Occipital lobe (tissue), 1 donor: ENCODE measurements at regions not wholly inside any gene's neighbourhood (a gene's known extent, or its start where the extent isn't known, plus 50 kb on each side); places are given as distances from the start of the nearest gene placed in this dataset.
"Not testable (repeated sequence)": the region's sequence is repeated elsewhere in the genome, so short reads cannot be mapped to it uniquely, and the experiment has no call there.

ENCODE experiments used
- DNase-seq: peaks from one replicate; lab custom pipeline; 2025; lab: John Stamatoyannopoulos, UW

DNA sequence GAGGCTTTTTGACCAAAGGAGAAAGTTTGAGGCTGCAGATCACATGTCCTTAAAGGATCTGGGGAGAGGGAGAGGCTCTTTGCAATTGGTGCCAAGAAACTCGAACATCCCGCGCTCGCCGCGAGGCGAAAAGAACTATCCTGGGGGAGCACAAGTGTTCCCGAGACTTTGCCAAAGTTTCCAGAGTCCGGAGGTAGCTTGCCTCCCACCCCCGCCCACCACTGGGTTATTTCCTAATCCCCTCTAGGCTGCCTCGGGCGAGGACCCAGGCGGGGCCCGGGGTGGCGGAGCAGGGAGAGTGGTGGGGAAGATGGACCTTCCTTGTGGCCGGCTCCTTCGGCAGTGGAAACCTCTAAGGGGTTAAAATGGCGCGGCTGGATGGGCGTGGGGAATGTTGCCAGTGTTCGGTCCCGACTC is 114.5 kb downstream of the KCNRG start:
- no peak for DNase-seq

DNA sequence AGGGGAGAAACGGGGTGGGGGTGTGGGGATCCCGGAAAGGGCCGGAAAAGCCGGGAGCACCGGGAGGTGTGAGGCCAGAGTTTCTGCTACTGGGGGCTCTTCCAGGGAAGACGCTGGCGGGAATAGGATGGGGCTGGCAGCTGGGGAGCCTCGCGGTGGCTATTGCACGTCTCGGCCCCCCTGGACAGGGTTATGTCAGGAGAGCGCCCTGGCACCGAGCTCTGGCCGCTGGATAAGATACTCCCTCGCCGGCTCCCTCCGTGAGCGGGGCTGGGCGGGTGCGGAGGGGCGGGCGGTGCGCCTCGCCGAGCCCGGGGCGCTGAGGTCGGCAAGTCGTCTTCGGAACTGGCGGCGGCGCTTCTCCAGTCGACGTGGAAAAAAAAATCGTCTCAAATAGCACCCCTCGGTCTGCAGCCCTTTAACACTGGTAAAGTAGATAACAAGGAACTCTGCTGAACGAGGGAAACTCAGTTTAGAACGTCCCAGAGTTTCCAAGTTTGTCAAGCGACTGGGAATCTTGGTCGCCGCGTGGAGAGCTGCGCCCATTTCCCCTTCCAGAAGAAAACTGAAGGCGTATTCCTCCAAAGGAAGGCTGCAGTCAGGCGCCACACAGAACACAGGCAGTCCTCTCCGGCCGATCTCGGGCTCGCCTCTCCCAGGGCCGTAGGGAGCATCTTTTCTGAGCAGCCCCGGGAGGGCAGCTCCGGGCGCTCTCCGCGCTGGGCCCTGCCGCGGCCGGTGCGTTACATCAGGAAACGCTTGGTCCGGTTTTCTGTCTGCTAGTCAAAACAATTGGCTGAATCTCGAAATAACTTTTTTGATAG is 115.1 kb downstream of the KCNRG start:
- DNase-seq, result no peak

- no peak for DNase-seq
Measured at GRCh38 chr13:50131920-50132903, 117.0 kb downstream of the KCNRG start.

- DNase-seq, result no peak
Measured at GRCh38 chr13:50132904-50133357, 117.7 kb downstream of the KCNRG start.

DNA sequence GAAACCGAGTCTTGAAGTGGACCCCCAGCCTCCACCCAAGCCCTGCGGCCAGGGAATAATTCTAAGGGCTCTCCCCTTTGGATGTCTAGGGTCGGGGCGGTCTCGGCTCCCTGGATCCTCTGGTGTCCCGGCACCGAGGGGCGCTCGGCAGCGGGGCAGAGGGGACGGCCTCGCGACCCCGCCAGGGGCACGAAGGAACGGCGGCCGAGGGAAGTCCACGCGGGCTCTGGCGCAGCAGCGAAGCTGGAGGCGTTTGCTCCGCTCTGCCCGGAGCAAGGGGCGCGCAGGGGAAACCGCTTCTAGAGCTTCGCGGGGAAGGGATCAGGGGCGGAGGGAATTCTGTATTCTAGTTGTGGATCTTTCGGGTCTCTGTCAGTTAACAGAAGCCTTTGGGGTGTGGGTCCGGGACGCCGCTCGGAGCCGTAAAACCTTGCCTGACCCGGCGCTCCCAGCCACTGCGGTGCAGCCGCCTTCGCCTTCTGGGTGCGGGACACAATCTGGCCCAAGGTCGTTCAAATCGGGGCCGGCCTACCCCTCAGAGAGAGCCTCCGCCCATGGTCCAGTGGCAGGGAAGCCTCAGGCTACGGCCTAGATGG is 118.2 kb downstream of the KCNRG start:
- no peak for DNase-seq

GRCh38 chr13:50136226-50136625 is 121.0 kb downstream of the KCNRG start:
- no peak for DNase-seq

DNA sequence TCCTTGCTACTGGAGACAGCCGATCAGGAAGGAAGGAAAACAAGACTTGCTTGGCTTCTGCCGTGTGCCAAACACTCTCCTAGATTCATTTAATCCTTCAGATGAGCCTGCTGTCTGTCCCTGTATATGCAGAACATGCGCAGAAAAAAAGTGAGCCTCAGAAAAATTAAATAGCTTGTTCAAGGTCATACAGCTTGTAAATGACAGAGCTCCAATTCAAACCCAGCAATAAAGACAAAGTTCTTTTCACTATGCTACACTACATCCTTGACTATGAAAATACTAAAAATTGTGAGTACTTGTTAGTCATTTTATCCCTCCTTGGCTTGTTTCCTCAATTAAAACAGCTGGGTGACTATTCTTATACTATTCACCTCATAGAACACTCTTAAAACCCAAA is 121.4 kb downstream of the KCNRG start:
- DNase-seq, result no peak

GRCh38 chr13:50139435-50139934 is 124.2 kb downstream of the KCNRG start:
- not testable (repeated sequence) for DNase-seq

DNA sequence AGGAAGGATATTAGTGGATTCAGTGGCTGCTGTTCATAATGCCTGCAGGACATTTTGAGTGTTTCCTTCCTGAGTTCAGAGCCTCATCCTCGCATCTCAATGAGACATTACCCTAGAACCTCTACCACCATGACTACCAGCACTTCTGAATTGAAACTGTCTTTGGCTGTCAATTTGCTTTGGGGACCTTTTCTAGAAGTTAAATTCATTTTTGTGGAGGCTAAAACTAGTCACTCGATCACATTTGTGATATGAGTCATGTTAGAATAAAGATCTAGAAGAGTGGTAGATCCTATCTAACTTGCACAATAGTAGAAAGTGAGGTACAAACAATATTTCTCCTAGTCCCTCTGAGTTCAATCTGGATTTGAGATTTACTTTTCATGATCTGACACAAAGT is 124.9 kb downstream of the KCNRG start:
- no peak for DNase-seq

DNA sequence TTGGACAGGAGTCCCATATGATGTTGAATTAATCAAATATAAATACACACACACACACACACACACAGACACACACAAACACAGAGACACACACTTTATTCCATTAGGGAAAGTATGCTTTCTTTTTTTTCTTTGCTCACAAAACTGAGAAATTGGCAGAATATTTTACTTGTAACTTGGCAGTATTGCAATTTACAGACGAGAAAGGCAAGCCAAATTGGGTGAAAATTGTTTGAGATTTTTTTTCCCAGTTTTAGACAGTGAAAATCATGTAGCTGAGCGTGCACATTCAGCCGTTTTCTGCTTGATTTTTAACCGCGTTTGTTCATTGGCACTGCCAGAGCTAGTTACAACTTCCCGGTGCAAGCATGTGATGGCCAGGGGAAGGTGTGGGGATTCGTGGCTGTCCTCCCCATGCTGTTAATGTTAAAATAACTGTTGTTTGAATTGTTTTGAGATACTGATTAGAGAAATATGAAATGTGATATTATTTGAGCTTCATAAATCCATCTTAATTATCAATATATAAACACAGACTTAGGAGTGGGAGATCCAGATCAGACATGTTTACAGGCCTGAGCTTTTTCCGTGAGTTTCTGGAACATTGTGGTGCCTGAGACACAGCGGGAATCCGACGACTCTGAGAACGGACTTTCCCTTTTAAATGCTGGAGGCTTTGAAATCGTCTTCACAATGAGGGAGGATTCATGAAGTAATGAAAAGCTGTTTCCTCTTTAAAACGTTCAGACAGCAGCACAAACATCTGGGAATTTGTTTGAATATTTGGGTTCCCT is 125.5 kb downstream of the KCNRG start:
- no peak for DNase-seq

GRCh38 chr13:50141375-50141975 is 126.2 kb downstream of the KCNRG start:
- no peak for DNase-seq

DNA sequence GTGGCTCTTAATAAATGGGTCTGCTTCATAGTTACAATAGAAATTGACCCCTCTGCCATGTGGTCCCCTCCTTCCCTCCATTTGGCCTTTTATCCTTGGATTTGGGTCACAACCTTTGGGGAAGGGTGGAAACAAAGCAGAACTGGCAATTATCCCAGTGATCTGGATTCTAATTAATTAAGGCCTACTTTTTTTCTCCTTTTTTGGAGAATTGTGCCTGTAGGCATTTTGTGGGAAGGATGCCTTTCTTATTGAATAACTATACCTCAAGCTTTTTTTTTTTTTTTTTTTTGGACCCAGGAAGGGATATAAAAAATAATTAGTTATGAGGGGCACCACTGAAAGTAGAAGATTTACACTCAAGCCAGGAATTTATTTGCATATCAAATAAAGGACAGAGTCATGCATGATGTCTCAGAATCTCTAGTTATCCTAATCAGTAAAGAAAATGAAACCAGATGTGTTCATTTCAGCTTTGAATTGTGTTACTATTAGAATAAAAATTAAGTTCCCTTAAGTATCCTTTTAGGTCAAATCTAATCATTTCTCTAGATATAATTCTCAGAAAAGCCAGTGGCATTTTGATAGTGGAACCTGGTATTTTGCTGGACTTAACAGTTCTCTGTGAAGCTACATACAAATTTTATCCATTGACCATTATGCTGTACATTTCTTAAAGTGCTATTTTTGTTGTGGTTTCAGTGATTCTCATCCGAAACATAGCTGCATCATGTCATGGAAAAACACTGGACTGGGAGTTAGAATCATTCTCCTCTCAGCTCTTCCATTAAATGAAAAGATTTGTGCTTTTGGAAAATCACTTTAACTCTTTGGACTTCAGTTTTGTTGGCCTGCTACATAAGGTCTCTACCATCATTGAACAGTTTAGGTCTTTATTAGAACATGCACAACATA is 129.3 kb downstream of the KCNRG start:
- no peak for DNase-seq

DNA sequence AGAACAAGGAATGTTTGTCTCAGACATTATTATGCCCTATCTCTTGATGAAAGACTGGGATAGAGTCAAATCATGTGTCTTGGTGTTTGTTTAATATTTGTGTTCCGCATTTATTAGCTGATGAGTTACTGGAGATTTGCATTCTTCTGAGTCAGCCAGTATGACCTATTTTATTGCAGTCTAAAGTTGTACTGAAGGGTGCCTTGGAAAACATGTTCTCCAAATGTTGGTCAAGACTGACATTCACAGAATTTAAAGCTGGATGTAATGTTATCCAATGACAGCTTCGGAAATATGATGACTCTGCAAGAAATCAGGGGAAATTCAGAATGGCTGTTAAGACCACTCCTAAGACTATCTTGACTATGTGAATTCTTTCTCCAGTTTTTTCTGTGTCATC is 134.0 kb downstream of the KCNRG start:
- DNase-seq, result no peak

- DNase-seq, result no peak
Measured at GRCh38 chr13:50149932-50150331, 134.7 kb downstream of the KCNRG start.

GRCh38 chr13:50152224-50152623 is 137.0 kb downstream of the KCNRG start:
- no peak for DNase-seq

GRCh38 chr13:50152655-50153309 is 137.5 kb downstream of the KCNRG start:
- no peak for DNase-seq

DNA sequence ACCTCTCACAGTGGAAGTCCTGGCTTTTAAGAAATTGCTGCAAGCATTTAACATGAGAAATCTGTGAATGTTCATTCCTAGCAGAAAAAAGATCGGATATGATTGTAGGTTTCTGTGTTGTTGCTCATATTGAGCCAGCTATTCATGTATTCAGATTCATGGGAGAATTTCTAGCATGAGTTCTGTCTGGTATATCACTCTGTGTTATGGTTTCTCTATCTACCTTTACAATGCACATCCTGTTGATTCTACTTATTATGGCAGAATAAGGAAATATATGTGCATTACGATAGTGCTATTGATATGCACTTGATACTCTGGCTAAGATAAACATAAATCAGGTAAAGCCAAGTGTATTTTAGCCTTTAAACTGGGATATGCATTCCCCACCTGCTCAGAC is 138.2 kb downstream of the KCNRG start:
- DNase-seq, result no peak

- DNase-seq, result no peak
Measured at GRCh38 chr13:50153876-50154275, 138.6 kb downstream of the KCNRG start.

DNA sequence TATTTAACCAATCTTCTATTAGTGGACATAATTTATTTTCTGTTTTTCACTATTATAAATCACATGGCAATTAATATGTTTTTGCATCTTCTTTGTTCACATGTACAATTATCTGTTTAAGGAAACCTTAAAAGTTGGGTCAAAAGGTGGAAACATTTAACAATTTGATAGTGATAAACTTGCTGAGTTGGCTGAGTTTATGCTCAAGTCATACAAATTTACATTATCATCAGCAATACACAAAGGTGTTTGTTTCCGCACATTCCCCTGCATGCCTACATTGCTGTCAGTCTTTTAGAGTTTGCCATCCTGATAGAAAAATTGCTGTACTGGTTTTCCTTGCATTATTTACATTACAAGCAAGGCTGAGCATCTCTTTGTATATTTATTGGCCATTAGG is 139.5 kb downstream of the KCNRG start:
- no peak for DNase-seq
